ENCODE measurements at regions not wholly inside any gene's neighbourhood (a gene's known extent, or its start where the extent isn't known, plus 50 kb on each side); places are given as distances from the start of the nearest gene placed in this dataset.

GRCh38 chr7:49371771-49372170 lies 401.7 kb upstream of the VWC2 start:
- no peak for TF ChIP-seq CTCF (conservative IDR thresholded peaks at IDR 0.05)
- no peak overlapping the region for H3K27ac ChIP-seq

GRCh38 chr7:49376817-49377375 lies 396.5 kb upstream of the VWC2 start:
- TF ChIP-seq CTCF (conservative IDR thresholded peaks at IDR 0.05) = no peak
- no peak overlapping the region for H3K27ac ChIP-seq

- no peak overlapping the region for H3K27ac ChIP-seq
- no peak for TF ChIP-seq CTCF (conservative IDR thresholded peaks at IDR 0.05)
Measured at GRCh38 chr7:49386792-49387191, 386.6 kb upstream of the VWC2 start.

- no peak overlapping the region for H3K27ac ChIP-seq
- no peak for TF ChIP-seq CTCF (conservative IDR thresholded peaks at IDR 0.05)
Measured at GRCh38 chr7:49389871-49390479, 383.5 kb upstream of the VWC2 start.

- no peak overlapping the region for H3K27ac ChIP-seq
- no peak for TF ChIP-seq CTCF (conservative IDR thresholded peaks at IDR 0.05)
Measured at GRCh38 chr7:49396229-49396628, 377.2 kb upstream of the VWC2 start.

- H3K27ac ChIP-seq = no peak overlapping the region
- TF ChIP-seq CTCF (conservative IDR thresholded peaks at IDR 0.05) = no peak
Measured at GRCh38 chr7:49397750-49398149, 375.7 kb upstream of the VWC2 start.

GRCh38 chr7:49398236-49398635 lies 375.2 kb upstream of the VWC2 start:
- no peak for TF ChIP-seq CTCF (conservative IDR thresholded peaks at IDR 0.05)
- no peak overlapping the region for H3K27ac ChIP-seq

All from VCaP (cell line).